ENCODE measurements at regions not wholly inside any gene's neighbourhood (a gene's known extent, or its start where the extent isn't known, plus 50 kb on each side); places are given as distances from the start of the nearest gene placed in this dataset.

DNA sequence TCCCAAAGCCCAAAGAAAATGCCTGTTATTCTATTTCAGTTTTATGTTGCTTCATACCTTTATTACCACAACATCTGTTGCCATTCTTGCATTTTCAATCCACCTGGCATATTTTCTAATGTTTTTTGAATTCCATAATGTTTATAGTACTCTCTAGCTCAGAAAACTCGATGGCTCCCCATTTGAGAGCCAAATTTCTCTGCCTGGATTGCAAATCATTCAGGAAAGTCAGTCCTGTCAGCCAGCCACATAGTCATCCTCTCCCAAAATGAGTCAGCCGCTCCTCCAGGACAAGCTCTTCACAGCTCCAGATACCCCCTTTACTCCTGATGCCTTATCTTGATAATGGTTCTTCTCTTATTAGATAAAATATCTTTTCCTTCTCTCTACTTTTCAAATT, 78.2 kb upstream of the ADCY2 start:
- DNase-seq: no peak

DNA sequence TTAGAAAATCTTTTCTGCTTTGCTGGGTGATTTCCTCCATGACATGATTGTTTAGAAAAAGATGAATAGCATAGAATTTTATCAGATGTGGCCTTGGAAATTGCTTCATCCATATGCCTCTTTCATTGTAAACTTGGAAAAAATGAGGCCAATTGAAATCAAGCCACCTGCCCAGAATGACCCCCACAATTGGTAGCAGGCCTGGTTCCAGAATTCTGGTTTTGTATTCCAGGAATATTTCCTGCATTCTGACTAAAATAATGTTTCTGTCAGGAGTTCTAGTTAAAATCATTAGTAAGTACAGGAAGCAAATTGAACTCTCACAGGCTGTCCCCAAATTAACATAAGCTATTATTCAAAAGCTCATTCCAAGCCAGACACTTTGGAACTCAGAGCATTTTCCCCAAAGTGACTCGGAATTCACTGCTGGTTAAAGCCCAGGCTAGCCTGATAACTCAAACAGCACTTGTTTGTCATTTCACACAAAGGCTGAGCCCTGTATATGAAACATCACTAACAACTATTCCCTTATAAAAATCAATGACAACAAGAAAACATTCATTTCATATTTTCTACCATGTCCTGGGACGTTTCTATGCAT, 75.1 kb upstream of the ADCY2 start:
- DNase-seq: no peak

DNA sequence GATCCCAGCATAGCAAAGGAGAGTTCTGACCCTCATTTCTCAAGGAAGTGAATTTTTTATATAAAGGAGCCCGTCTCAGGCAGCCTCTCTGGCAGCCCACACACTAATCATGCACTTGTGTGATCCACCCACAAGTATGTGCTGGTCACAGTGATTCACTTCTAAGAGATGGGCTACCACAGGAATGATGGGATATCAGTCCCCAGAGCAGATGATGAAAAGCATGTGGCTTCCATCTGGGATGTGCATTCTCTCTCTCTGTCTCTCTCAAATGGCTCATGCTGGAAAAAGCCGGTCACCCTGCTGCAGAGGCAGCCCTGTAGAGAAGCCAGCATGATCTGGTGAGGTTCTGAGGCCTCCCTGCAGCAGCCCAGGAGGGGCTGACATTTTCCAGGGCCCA, 74.2 kb upstream of the ADCY2 start:
- DNase-seq: no peak

DNA sequence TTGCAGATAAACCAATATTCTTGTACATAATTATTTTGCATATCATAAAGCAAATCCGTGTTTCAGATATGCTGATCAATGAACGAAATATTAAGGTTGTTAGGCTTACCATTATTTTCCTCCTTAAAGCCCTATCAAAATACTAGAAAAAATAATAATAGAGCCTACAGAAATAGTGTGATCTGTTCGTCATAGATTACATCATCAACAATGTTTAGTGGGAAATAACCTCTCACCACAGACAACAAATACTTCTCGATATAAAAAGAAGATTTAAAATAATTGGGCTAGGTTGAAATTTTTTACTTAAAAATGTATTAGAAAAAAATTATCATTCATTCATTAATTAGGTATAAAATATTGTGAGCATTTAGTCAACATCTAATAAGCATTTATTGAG, 71.0 kb upstream of the ADCY2 start:
- no peak for DNase-seq

DNA sequence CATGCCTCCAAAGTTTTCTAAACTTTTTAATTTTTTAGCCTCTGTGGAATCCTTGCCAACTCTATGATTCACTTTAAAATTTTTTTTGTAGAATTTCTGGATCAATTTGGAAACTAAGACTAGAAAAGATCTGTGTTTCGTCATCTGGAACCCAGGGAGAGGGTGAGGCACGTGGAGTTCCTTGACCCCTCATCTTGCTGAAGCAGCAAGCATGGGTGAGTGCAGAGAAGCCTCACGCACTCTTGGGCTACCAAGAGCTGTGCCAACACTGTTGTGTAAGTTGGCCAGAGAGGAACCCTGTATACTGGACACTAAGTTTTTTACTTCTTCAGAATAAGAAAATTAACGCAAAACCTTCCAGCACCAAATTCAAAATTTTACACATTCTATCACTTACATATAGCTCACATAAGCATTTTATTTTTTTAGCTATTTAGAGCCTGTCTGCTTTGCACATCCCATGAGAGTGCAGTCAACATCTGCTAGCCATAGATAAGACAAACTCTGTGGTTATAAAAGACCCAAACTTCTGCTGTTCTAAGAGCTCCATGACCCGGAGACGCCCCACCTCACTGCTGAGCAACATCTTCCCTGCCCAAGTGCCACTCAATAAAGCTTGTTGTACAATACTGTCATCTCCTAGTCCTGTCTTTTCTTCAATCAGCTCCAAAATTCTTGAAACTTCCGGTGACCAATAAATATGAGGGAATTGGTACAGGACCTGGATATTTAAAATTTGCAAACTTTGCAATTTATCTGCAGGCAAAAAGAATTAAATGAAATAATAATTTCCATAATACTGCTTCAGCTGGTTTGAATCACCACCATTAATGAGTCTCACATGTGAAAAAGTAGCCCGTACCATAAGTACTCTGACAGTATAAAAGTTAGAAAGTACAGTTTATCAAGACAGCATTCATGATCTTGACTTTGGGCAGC, 69.7 kb upstream of the ADCY2 start:
- no peak for DNase-seq

DNA sequence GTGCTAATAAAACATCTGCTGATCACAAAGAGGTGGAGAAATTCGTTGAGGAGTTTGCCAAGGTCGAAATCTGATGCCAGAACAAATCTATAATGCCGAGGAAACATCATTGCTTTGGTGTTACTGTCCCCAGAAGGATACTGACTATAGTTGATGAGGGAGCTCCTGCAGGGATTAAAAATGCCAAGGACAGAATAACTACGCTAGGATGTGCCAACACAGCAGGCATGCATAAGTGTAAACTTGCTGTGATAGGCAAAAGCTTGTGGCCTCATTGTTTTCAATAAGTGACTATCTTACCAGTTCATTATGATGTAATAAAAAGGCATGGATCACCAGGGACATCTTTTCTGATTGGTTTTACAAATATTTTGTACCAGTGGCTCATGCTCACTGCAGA, 66.8 kb upstream of the ADCY2 start:
- DNase-seq: no peak

DNA sequence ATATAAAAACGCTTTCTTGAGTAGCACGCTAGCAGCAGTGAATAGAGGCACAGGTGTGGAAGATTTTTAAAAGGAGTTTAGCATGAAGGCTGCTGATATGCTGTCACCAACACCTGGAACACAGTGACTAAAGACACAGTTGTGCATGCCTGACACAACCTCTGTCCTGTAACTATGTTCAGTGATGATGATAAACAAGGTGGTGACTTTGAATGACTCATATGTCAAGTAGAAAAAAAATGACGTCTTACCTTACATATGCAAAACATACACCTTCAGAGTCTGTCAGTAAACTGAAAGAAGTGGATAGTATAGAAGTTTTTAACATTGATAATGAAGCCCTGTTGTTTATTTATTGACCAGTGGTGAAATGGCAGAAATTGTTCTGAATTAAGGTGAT, 66.2 kb upstream of the ADCY2 start:
- no peak for DNase-seq

DNA sequence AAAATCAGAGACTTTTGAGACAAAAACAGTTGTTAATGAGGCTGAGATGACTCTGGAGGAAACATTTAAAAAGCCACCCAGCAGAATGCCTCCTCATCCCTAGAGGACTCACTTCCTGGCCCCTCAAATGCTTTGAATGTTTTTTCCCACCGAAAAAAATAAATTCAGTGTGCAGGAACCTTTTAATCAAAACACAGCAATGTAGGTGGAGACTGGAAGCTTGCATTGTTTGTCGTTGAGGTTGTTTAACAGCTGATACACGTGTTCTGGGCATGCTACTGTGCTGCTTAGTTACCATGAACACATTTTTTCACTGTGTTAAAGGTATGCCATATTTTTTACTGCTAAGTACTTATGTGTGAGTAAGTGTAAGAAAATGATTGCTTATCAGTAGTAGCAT, 65.7 kb upstream of the ADCY2 start:
- no peak for DNase-seq

DNA sequence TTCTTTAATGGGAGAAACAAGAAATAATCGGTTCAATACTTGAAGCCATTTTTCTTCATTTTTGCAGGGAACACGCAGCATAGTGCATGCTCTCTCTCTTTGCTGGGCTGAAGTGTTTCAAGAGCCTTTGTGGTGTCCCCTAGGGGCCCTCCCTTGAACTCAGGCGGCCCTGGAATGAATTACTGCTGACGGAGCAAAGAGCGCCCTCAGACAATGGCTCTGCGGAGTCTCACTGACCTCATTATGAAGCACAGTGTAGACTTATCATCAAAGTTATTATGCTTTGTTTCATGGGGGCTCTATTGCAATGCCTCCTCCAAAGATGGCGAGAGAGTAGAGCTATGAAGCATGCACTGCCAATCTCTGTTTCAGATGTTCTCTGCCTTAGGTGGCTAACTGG, 64.8 kb upstream of the ADCY2 start:
- DNase-seq: no peak

All from CD4-positive, alpha-beta T cell treated with Interferon alpha-2 for 1 hour (primary cell).